ENCODE measurements at regions not wholly inside any gene's neighbourhood (a gene's known extent, or its start where the extent isn't known, plus 50 kb on each side); places are given as distances from the start of the nearest gene placed in this dataset.
A peak's percentile ranks its signal among the peaks of the same experiment; 100 is the strongest.

- H3K27me3 Mint-ChIP-seq (ENCODE audit: low read depth): no peaks in the 10 kb centered on the region; the same call in 1 of the 2 replicates
These were observed 169.2 kb upstream of the CDH8 start for GRCh38 chr16:62205459-62205858.

More at GRCh38 chr16:62205459-62205858, 169.2 kb upstream of the CDH8 start:
- H3K4me2 ChIP-seq (ENCODE audit: insufficient read depth, insufficient read length, low read length): no peak overlapping the region
- no peak overlapping the region for H2AK5ac ChIP-seq (ENCODE audit: insufficient read length, low read length)
- H3K9me3 ChIP-seq (ENCODE audit: control insufficient read depth, low read depth, low read length): no peaks in the 10 kb centered on the region
- no peaks in the 10 kb centered on the region for H3K4me1 Mint-ChIP-seq
- H3T11ph ChIP-seq (ENCODE audit: low read length): no peak overlapping the region
- no peak overlapping the region for H2BK12ac ChIP-seq (ENCODE audit: insufficient read length, low read depth, low read length)
- no peak overlapping the region for H2BK120ac ChIP-seq (ENCODE audit: low read depth, low read length, poor library complexity, severe bottlenecking)
- no peak overlapping the region for H4K91ac ChIP-seq (ENCODE audit: insufficient read length, low read depth, low read length)
- no peak for DNase-seq
- H2AFZ ChIP-seq (ENCODE audit: low read length): no peak overlapping the region
- TF ChIP-seq, protein P1, sequence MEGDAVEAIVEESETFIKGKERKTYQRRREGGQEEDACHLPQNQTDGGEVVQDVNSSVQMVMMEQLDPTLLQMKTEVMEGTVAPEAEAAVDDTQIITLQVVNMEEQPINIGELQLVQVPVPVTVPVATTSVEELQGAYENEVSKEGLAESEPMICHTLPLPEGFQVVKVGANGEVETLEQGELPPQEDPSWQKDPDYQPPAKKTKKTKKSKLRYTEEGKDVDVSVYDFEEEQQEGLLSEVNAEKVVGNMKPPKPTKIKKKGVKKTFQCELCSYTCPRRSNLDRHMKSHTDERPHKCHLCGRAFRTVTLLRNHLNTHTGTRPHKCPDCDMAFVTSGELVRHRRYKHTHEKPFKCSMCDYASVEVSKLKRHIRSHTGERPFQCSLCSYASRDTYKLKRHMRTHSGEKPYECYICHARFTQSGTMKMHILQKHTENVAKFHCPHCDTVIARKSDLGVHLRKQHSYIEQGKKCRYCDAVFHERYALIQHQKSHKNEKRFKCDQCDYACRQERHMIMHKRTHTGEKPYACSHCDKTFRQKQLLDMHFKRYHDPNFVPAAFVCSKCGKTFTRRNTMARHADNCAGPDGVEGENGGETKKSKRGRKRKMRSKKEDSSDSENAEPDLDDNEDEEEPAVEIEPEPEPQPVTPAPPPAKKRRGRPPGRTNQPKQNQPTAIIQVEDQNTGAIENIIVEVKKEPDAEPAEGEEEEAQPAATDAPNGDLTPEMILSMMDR (conservative IDR thresholded peaks at IDR 0.05): peak; percentile 49
- no CpG with 5 or more reads among the region's 1 CpG for WGBS (ENCODE audit: extremely low coverage, insufficient read length, low lambda C conversion rate)
- no peak overlapping the region for H4K5ac ChIP-seq (ENCODE audit: insufficient read length, low read depth, low read length)
- H3K9me3 Mint-ChIP-seq: no peaks in the 10 kb centered on the region
- H3K36me3 Mint-ChIP-seq (ENCODE audit: insufficient read depth in 1 of 3, low read depth in 3 of 3): no peaks in the 10 kb centered on the region
- no peak overlapping the region for H3K23ac ChIP-seq (ENCODE audit: insufficient read length, low read depth, low read length)
- no peak overlapping the region for H3K4ac ChIP-seq (ENCODE audit: low read depth, low read length)
- H3K18ac ChIP-seq (ENCODE audit: insufficient read length, low read depth, low read length): no peak overlapping the region
- no peaks in the 10 kb centered on the region for H3K23me2 ChIP-seq (ENCODE audit: insufficient read length, low read depth, low read length, poor library complexity, severe bottlenecking)
- H3K79me1 ChIP-seq (ENCODE audit: insufficient read depth, low read depth, low read length, poor library complexity, severe bottlenecking): no peaks in the 10 kb centered on the region
- H3K27me3 ChIP-seq (ENCODE audit: insufficient read depth, low read length): no peaks in the 10 kb centered on the region
- H3K79me2 ChIP-seq (ENCODE audit: insufficient read depth, low read length): no peaks in the 10 kb centered on the region
- no peak overlapping the region for H4K8ac ChIP-seq (replicated peaks; ENCODE audit: insufficient read length, low read depth, low read length)
- no peak overlapping the region for H3K27ac Mint-ChIP-seq
- no peak overlapping the region for H3K27ac ChIP-seq (ENCODE audit: insufficient read length, low read depth, low read length)
- no peak overlapping the region for H2BK5ac ChIP-seq (ENCODE audit: insufficient read length, low read length)
- H3K56ac ChIP-seq (ENCODE audit: insufficient read length, low read depth, low read length): no peak overlapping the region
- H3K9ac ChIP-seq (ENCODE audit: extremely low read depth, insufficient read length, low read length): no peak overlapping the region
- no peak overlapping the region for H2BK20ac ChIP-seq (ENCODE audit: low read depth, low read length, poor library complexity, severe bottlenecking)
- H3K14ac ChIP-seq (ENCODE audit: insufficient read depth, low read length): no peak overlapping the region
- H2BK15ac ChIP-seq (ENCODE audit: low read depth, low read length): no peak overlapping the region
- H4K20me1 ChIP-seq (ENCODE audit: control insufficient read depth, insufficient read depth, insufficient read length): no peaks in the 10 kb centered on the region
- no peaks in the 10 kb centered on the region for H3K4me1 ChIP-seq (ENCODE audit: insufficient read depth, low read length)
- no peak overlapping the region for H3K4me3 Mint-ChIP-seq

All from H9 (cell line).